SK-N-DZ (cell line): ENCODE measurements at regions not wholly inside any gene's neighbourhood (a gene's known extent, or its start where the extent isn't known, plus 50 kb on each side); places are given as distances from the start of the nearest gene placed in this dataset.
"Not testable (repeated sequence)": the region's sequence is repeated elsewhere in the genome, so short reads cannot be mapped to it uniquely, and the experiment has no call there.

ENCODE experiments used
- DNase-seq: peaks from one replicate; pipeline ENCODE4 v3.0.0-alpha.2; 2015; ENCODE audit warnings: low spot score

- no peak for DNase-seq
Measured at GRCh38 chrX:95218976-95219375, 1465.7 kb upstream of the DIAPH2 start.

- no peak for DNase-seq
Measured at GRCh38 chrX:95248386-95248785, 1436.3 kb upstream of the DIAPH2 start.

DNA sequence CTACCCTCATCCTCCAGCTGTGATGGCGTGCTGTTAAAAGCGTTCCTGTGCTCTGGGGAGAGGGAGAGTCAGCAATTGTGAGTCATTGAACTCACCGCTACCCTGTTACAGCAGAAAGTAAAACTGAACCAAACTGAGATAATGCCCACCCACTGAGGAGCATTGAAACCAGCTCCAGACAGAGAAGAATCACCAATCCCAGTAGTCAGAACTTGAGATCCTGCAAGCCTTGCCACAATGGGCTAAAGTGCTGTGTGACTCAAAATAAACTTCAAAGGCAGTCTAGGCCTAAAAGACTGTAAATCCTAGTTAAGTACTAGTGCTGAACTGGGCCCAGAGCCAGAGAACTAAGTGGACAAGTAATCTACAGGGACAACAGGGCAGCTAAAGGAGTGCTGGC lies 1394.2 kb upstream of the DIAPH2 start:
- no peak for DNase-seq

DNA sequence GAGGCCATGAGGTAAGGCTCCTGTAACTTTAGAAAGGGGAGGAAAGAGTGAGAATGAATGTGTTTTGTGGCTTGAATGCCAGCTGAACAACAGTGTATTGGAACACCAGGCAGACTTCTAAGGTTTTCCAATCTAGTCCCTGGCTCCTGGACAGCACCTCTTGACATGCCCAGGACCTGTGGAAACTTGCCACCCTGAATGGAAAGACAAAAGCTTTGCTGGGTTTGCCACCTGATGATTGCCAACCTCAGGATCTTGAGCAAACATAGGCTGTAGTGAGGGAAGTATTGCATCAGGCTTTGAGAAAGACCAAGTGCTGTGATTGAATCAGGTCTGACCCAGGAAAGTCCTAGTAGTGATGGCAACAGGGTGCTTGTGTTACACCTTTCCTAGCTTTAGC lies 1393.1 kb upstream of the DIAPH2 start:
- DNase-seq: no peak

DNA sequence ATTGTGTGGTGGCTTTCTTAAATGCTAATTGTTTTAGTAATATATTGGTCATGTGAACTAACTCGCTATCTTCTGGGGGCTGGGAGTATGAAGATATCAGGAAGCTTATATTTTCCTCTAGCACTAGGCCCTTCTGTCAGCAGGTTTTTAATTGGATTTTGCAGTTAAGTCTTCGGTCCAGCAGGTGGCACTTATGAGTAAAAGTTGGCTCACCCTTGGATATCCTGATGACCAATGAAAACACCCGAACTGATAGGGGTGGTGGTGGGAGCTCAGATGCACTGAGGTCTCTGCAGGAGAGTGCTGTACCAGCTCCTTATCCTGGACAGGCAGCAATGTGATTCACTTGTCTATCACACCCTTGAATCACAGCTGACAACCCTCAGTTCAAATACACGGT lies 1365.8 kb upstream of the DIAPH2 start:
- DNase-seq: peak; percentile 4

GRCh38 chrX:95325185-95325584 lies 1359.5 kb upstream of the DIAPH2 start:
- DNase-seq: no peak

DNA sequence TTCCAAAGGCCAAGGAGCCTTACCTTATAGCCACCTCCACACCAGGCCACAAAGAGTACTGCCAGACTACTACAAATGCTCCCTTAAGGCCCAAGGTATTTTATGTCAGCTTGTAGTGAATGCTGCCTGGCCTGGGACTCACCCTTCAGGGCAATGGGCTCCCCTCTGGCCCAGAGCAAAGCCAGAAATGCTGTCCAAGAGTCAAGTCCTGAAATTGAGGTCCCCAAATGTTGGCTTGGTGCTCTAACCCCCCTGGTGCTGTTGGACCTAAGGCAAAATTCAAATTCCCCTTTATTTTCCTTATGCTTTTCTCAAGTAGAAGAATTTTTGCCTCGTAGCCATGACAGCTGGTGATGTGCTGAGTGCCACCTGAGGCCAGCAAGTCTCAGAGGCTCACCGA lies 1354.3 kb upstream of the DIAPH2 start:
- no peak for DNase-seq

DNA sequence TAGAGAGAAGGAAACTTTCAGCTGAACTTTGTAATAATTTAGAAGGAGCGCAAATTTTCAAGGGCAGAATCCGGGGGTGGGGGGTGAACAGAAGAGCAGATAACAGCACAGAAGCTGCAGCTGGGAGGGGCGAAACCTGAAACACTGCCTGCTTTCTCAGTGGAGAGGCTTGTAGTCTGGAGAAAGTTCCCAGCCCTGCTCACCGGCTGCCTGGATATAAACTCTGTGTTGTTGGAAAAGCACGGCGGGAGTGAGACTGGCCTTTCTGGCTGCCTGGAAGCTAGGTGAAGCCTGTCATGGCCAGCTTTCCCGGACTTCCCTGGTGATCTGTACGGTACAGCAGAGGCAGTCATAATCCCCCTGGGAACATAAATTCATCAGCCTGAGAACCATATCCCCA lies 1352.1 kb upstream of the DIAPH2 start:
- no peak for DNase-seq

GRCh38 chrX:95346856-95347255 lies 1337.8 kb upstream of the DIAPH2 start:
- no peak for DNase-seq

GRCh38 chrX:95350774-95351488 lies 1333.7 kb upstream of the DIAPH2 start:
- DNase-seq: no peak

DNA sequence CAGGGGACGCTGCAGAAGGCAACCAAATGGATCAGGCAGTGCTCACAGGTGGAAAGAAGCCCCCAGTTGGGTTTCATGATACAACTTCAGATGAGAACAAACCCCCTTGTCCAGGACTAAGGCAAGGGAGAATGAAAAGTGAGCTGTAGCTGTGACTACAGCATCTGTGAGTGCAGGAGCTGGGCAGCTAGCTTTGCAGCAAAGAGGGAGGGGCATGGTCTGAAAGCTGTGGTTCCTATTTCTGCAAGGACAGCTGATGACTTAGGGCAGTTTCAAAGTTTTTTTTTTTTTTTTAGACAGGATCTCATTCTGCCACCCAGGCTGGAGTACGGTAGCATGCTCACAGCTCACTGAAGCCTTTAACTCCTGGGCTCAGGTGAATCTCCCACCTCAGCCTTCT lies 1317.4 kb upstream of the DIAPH2 start:
- no peak for DNase-seq

GRCh38 chrX:95382799-95383198 lies 1301.8 kb upstream of the DIAPH2 start:
- DNase-seq: no peak

GRCh38 chrX:95383778-95384177 lies 1300.9 kb upstream of the DIAPH2 start:
- no peak for DNase-seq

DNA sequence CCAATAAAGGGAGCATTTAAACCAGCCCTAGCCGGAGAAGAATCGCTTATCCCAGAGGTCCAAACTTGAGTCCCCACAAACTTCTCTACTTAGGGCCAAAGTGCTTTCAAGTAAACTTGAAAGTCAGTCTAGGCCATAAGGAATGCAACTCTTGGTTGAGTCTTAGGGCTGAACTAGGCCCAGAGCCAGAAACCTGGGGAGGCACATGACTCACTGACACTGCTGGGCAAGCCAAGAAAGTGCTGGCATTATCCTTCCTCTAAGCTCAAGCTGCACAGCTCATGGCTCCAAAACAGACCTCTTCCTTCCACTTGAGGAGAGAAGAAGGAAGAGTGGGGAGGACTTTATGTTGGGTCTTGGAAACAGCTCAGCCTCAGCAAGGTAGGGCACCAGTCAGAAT lies 1257.3 kb upstream of the DIAPH2 start:
- DNase-seq: no peak

- no peak for DNase-seq
Measured at GRCh38 chrX:95435198-95435597, 1249.4 kb upstream of the DIAPH2 start.

DNA sequence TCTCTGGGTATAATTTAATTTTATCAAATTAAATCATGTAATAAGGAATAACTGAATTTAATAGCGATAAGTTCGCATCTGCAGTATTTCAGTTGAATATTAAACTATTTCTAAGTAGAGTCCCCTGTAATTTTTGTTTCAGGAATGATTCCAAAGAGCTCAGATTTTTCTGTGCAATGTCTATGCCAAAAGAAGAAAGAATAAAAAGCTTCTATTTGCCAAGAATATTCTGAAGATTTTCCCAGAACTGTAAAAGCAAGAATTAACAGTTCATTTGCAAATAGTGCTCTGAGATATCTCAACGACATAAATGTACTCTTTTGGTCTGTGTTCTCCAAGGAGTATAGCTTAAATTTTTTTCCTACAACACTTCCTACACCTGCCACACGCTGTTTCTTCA lies 1242.8 kb upstream of the DIAPH2 start:
- no peak for DNase-seq

DNA sequence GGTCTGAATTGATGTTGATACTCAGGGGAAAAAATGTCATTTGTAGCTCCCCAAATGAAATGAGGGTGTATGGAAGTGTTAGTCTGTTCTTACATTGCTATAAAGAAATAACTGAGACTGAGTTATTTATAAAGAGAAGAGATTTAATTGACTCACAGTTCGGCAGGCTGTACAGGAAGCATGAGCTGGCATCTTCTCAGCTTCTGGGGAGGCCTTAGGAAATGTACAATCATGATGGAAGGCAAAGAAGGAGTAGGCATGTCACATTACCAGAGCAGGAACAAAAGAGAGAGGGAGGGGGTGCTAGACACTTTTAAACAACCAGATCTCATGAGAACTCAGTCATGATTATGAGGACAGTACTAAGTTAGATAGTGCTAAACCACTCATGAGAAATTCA lies 1199.9 kb upstream of the DIAPH2 start:
- no peak for DNase-seq

- DNase-seq: no peak
Measured at GRCh38 chrX:95505721-95506120, 1178.9 kb upstream of the DIAPH2 start.

DNA sequence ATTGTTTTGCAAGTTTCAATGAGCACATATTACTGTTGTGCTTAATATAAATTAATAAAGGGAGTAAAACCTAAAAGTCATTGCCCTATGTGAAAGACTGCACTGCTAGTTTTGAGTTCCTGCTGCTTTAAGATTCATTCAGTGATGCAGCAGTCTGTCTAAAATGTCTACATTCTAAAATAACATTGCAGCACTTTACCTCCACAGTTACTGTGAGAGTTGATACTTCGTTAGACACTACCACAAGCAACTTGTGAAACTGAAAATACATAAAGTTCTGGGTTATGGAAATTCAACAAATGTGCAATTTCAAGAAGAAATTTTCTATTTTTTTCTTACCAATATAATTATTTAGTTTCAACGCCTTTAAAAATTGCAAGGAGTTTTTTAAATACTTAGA lies 1175.2 kb upstream of the DIAPH2 start:
- DNase-seq: no peak

- not testable (repeated sequence) for DNase-seq
Measured at GRCh38 chrX:95524018-95524417, 1160.6 kb upstream of the DIAPH2 start.

DNA sequence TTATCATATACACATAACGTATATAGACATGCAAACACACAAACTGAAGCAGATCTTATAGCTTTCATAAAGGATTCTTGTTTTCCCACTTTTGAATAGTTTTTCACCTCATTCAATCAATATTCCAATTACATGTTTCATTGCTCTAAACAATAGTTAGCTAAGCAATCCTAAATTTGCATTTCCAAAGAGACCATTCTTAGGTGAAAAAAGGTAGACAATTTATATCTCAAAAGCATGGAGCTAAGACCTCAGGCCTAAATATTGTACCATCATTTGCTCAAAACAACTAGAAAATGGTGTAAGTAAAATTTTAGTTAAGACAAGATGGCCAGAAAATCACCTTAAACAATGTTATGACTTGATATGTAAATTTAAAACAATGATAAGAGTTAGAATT lies 1148.5 kb upstream of the DIAPH2 start:
- no peak for DNase-seq

GRCh38 chrX:95536661-95537060 lies 1148.0 kb upstream of the DIAPH2 start:
- DNase-seq: no peak

- no peak for DNase-seq
Measured at GRCh38 chrX:95539041-95539440, 1145.6 kb upstream of the DIAPH2 start.

DNA sequence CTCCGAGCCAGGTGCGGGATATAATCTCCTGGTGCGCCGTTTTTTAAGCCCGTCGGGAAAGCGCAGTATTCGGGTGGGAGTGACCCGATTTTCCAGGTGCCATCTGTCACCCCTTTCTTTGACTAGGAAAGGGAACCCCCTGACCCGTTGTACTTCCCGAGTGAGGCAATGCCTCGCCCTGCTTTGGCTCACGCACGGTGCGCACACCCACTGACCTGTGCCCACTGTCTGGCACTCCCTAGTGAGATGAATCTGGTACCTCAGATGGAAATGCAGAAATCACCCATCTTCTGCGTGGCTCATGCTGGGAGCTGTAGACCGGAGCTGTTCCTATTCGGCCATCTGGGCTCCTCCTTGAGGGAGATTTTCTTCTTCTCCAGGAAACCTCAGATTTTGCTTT lies 1135.1 kb upstream of the DIAPH2 start:
- DNase-seq: not testable (repeated sequence)
